ENCODE measurements at regions not wholly inside any gene's neighbourhood (a gene's known extent, or its start where the extent isn't known, plus 50 kb on each side); places are given as distances from the start of the nearest gene placed in this dataset.

DNA sequence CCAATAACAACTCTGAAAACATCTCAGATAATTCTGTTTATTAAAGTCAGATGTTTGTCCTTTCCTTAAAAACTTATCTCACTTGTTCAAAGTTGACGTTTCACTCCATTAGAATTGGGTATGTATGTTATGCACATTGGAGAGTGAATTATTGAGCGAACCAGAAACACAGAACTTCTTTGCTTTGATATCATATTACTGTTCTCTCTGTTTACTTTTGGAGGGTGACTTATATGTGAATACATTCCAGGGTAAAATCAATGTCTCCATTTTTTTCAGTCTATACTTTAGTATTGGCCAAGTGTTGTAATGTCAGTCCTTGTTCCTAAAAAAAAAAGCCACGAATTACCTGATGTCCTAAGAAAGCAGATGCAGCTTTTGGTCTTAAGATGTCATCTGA lies 307.4 kb downstream of the CSNK1G3 start:
- no peak for DNase-seq

GRCh38 chr5:123817267-123817666 lies 305.3 kb downstream of the CSNK1G3 start:
- DNase-seq: no peak

DNA sequence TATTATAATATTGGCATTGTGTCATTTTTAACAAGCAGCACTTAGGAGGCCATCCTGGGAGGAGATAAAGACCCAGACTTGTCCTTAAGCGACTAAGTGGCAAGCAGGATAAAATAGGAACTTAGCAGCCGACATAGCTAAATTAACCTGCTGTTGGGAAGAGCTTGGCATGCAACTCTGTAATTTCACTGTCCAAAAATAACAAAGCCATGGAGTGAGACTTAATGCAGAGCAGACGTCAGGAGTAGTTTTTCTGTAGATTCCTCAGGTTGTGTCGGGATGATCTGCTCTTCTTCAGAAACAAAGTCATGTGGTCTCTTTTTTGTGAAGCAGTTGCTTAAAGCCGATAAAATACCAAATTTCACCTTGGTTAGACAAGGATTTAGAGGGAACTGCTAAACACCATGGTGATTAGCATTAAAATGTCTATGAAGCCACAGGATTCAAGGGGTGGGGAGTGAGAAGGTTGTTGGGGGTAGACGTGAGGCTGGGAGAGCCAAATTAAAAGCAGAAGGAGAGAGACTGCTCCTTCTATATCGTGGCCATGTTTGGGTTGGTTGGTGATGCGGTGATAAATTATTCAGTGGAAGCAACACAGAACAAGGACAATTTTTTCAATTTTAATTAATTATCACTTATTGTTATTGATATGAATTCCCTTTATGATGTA lies 303.0 kb downstream of the CSNK1G3 start:
- no peak for DNase-seq

GRCh38 chr5:123813937-123814624 lies 302.1 kb downstream of the CSNK1G3 start:
- DNase-seq: no peak

DNA sequence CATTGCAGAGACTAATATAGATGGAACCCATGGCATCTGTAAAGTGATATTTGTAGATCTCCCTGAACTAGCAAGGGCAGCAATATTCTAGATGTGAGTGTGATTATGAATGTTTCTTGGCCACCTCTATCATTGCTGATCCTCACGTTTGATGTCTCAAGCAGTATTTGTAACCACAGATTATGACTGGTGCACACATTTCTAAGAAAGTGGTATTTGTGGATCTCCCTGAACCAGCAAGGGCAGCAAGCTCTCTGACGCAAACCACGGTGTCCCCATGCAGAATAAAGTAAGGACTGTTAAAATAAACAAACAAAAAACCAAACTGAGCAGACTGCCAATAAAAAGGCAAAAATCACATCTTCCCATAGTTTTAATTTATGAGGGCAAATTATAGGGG lies 301.3 kb downstream of the CSNK1G3 start:
- no peak for DNase-seq

- DNase-seq: no peak
Measured at GRCh38 chr5:123811831-123812230, 299.9 kb downstream of the CSNK1G3 start.

- no peak for DNase-seq
Measured at GRCh38 chr5:123810746-123811340, 298.9 kb downstream of the CSNK1G3 start.

- no peak for DNase-seq
Measured at GRCh38 chr5:123810253-123810652, 298.3 kb downstream of the CSNK1G3 start.

- DNase-seq: no peak
Measured at GRCh38 chr5:123809594-123810221, 297.7 kb downstream of the CSNK1G3 start.

GRCh38 chr5:123808461-123809380 lies 296.7 kb downstream of the CSNK1G3 start:
- no peak for DNase-seq

DNA sequence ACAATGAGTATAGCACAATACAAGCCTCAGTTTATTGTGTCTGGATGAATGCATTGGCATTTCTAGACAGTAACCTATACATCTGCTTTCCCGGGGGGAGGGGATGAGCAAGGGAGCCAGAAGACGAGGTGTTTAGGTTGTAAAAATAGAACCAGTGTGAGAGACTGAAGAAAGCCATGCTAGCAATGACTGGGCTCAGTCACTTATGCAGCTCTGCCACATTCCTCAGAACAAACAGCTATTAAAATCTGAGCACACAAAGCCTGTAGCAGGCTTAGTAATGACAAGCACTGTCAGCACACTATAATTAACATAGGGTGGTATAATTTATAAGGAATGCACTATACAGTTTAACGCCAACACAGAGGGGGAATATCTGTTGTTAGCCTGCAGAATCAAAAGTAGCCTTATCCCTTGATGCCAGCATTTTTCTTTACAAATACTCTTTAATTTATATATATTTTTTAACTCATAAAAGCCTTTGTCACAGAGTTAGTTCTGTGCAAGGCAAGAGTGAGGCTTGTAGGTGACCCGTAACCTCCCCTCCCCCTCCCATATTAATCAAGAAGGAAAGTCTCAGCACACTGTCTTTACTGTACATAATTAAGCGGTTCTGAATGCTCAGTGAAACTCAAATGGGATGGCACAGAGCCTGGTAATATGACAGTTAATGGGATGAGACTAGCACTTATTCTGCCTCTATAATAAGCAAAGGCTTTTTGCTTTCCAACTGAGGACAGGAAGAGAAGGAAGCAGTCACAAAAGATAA lies 295.4 kb downstream of the CSNK1G3 start:
- DNase-seq: no peak

DNA sequence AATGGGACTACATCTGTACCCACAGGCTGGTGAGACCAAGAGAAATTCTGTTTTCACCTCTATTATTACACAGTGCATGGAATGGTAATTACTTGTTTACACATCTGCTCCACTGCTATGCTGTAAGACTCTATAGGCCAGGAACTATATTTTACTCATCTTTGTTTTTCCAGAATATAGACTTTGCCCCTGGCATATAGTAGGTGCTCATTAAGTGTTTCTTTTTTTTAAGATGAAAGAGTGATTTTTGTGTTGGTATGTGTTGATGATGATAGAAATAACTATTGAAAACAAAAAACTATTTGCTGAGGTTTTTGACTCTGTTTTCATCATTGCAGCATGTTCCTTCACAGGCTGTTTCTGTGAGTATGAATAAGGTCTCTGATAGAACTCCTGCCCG lies 294.7 kb downstream of the CSNK1G3 start:
- DNase-seq: no peak

DNA sequence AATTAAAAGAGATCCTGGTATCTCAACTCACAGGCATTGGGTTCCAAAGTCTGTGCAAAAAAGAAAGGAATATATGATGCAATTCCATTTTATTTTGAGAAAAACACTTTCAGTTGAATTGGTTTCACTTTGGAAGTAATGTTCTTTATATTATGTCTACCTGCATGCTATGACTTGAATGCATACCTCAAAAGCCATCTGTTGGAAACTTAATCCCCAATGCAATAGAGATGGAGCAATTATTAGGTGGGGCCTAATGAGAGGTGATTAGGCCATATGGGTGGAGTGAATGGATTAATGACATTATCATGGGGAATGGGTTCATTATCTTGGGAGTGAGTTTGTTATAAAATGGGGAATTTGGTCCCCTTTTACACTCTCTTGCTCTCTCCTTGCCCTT lies 293.3 kb downstream of the CSNK1G3 start:
- DNase-seq: no peak

- DNase-seq: no peak
Measured at GRCh38 chr5:123803359-123803758, 291.4 kb downstream of the CSNK1G3 start.

DNA sequence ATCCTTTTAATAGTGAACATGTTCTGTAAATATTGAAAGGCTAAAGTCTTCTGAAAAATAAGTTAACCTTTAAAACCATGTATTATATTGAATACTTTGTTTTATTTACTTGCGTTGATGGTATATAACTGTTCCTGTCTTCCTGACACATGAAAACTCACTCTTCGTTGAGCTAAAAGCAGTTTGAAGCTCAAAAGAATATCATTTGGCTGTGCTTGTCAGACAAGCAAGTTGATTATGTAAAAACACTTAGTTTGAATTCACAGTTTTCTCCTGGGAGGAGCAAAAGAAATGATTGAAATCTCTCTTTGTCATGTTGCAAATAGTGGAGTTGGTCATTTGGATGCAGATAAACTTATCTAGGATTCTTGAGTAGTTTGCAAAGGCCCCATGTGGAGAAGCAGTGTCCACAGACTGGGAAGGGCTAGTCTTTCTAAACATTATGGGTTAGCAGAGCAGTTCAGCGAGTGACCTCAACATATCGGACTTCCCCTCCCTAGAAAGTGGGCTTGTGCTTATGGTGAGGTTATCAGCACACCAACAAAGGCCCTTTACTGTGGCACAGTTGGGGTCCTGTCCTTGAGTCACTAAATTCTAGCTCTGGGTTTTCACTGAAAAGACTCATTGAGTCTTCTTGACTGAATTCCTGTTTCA lies 290.4 kb downstream of the CSNK1G3 start:
- no peak for DNase-seq

- no peak for DNase-seq
Measured at GRCh38 chr5:123800640-123801039, 288.7 kb downstream of the CSNK1G3 start.

GRCh38 chr5:123795688-123796087 lies 283.7 kb downstream of the CSNK1G3 start:
- no peak for DNase-seq

- DNase-seq: no peak
Measured at GRCh38 chr5:123790226-123790625, 278.2 kb downstream of the CSNK1G3 start.

DNA sequence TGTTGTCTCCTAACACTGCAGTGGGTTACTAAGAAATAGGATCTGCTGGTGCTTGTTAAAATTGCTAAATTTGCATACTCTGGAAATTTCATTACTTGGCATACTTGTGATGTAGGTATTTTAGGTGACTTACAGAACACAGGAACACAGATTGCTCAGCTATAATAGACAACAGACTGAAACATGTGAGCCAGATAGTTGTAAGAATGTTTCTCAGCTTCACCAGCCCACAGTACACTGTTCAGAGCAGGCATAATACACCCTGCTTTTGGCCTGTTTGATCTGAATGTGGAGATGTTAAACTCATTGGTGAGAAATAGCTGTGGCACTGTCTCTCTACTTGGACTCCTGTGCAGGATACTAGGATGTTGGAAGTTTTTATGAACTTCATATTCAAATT lies 275.7 kb downstream of the CSNK1G3 start:
- no peak for DNase-seq

DNA sequence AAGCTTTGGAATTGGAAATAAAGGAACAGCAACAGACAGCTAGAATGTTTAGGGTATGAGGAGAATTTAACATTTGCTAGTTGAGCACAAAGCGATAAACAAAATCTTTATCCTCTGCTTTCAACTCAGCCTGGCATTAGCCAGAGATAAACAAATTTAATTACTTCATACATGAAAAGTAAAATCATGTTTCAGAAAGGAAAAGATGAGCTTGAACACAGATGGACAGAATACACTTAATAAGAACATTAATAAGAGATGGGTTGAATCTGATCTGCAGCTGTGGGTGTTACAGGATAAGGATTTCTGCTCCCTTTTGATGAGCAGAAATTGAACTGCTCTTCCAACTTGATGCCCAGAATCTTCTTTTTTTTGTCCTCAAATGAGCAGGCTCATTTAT lies 275.2 kb downstream of the CSNK1G3 start:
- DNase-seq: no peak

GRCh38 chr5:123786411-123786810 lies 274.4 kb downstream of the CSNK1G3 start:
- DNase-seq: no peak
